Dermis blood vessel endothelial cell (primary cell): ENCODE measurements at regions not wholly inside any gene's neighbourhood (a gene's known extent, or its start where the extent isn't known, plus 50 kb on each side); places are given as distances from the start of the nearest gene placed in this dataset.

Source experiments
- DNase-seq: peaks from one replicate; pipeline ENCODE4 v3.0.0; 2010

GRCh38 chr4:123849495-123849894 is 452.9 kb downstream of the SPRY1 start:
- DNase-seq, result no peak

- no peak for DNase-seq
These were observed 454.9 kb downstream of the SPRY1 start for GRCh38 chr4:123851521-123851920.

GRCh38 chr4:123853651-123854050 is 457.1 kb downstream of the SPRY1 start:
- DNase-seq, result no peak

- DNase-seq, result peak; percentile 92
These were observed 460.3 kb downstream of the SPRY1 start for GRCh38 chr4:123856689-123857545.

- DNase-seq, result peak; percentile 28
These were observed 461.9 kb downstream of the SPRY1 start for GRCh38 chr4:123858465-123858864.

GRCh38 chr4:123862812-123863211 is 466.2 kb downstream of the SPRY1 start:
- DNase-seq, result no peak

GRCh38 chr4:123866796-123867195 is 470.2 kb downstream of the SPRY1 start:
- DNase-seq, result no peak

GRCh38 chr4:123867910-123868587 is 471.5 kb downstream of the SPRY1 start:
- DNase-seq, result no peak

GRCh38 chr4:123869286-123870215 is 473.0 kb downstream of the SPRY1 start:
- DNase-seq, result no peak

GRCh38 chr4:123870216-123870876 is 473.8 kb downstream of the SPRY1 start:
- no peak for DNase-seq

- DNase-seq, result no peak
These were observed 474.7 kb downstream of the SPRY1 start for GRCh38 chr4:123871341-123871740.

GRCh38 chr4:123874063-123874462 is 477.5 kb downstream of the SPRY1 start:
- no peak for DNase-seq

- no peak for DNase-seq
These were observed 479.5 kb downstream of the SPRY1 start for GRCh38 chr4:123876143-123876542.

GRCh38 chr4:123876671-123877101 is 480.1 kb downstream of the SPRY1 start:
- no peak for DNase-seq

GRCh38 chr4:123877551-123877950 is 481.0 kb downstream of the SPRY1 start:
- no peak for DNase-seq

- no peak for DNase-seq
These were observed 482.4 kb downstream of the SPRY1 start for GRCh38 chr4:123878976-123879375.

- DNase-seq, result no peak
These were observed 484.0 kb downstream of the SPRY1 start for GRCh38 chr4:123880631-123881030.

- DNase-seq, result no peak
These were observed 488.3 kb downstream of the SPRY1 start for GRCh38 chr4:123884922-123885321.

- DNase-seq, result peak; percentile 10
These were observed 492.9 kb downstream of the SPRY1 start for GRCh38 chr4:123889507-123889906.

- no peak for DNase-seq
These were observed 494.3 kb downstream of the SPRY1 start for GRCh38 chr4:123890889-123891288.

- DNase-seq, result no peak
These were observed 495.3 kb downstream of the SPRY1 start for GRCh38 chr4:123891881-123892280.

- peak; percentile 58 for DNase-seq
These were observed 495.9 kb downstream of the SPRY1 start for GRCh38 chr4:123892368-123892976.
